ENCODE measurements at regions not wholly inside any gene's neighbourhood (a gene's known extent, or its start where the extent isn't known, plus 50 kb on each side); places are given as distances from the start of the nearest gene placed in this dataset.

DNA sequence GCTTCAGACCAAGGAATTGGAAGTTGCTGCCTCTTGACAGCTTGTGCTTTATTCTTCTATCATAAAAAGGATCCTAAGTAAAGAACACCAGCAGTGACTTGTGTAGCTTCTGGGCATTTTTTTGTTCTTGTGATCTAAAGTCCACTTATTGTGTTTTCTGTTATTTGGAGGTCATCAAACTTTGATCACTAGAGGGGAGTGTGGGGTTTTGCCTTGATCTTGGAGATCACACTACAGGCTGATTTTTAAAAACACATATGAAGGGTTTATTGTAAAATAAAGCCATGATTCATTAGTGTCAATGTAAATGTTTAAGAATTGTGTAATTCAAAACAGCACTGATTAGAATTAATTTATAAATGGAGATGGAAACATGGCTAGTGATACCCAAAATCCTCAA lies 328.7 kb upstream of the EDNRB start:
- Histone ChIP-seq H3K36me3 (ENCODE audit: control insufficient read depth, insufficient read depth, low read length) (no peaks in the 10 kb centered on the region), H3K4me1 (no peaks in the 10 kb centered on the region), H3K27me3 (replicated peaks; ENCODE audit: control insufficient read depth, insufficient read depth, low read length) (no peaks in the 10 kb centered on the region; the same call in 1 of the 2 replicates), H3K9me3 (no peaks in the 10 kb centered on the region), H3K4me3 (ENCODE audit: low read depth, low read length) (no peak overlapping the region)
- no peaks in the 10 kb centered on the region for H3K36me3 Mint-ChIP-seq (ENCODE audit: insufficient read depth, unreplicated experiment)
- H3K4me1 Mint-ChIP-seq (ENCODE audit: low read depth, unreplicated experiment): no peaks in the 10 kb centered on the region
- intact Hi-C loops (cut with micrococcal nuclease; ENCODE audit: unreplicated experiment): loop anchor here (1.0 to 10.0 kb wide), 2 partner anchors 357 to 442 kb away; partner anchors contain the start of gene POU4F1
- H3K9me3 Mint-ChIP-seq (ENCODE audit: unreplicated experiment): no peaks in the 10 kb centered on the region
- TF ChIP-seq, protein P1, sequence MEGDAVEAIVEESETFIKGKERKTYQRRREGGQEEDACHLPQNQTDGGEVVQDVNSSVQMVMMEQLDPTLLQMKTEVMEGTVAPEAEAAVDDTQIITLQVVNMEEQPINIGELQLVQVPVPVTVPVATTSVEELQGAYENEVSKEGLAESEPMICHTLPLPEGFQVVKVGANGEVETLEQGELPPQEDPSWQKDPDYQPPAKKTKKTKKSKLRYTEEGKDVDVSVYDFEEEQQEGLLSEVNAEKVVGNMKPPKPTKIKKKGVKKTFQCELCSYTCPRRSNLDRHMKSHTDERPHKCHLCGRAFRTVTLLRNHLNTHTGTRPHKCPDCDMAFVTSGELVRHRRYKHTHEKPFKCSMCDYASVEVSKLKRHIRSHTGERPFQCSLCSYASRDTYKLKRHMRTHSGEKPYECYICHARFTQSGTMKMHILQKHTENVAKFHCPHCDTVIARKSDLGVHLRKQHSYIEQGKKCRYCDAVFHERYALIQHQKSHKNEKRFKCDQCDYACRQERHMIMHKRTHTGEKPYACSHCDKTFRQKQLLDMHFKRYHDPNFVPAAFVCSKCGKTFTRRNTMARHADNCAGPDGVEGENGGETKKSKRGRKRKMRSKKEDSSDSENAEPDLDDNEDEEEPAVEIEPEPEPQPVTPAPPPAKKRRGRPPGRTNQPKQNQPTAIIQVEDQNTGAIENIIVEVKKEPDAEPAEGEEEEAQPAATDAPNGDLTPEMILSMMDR (IDR thresholded peaks at IDR 0.05; ENCODE audit: insufficient read depth in 1 of 2, low read depth in 1 of 2, low read length in 1 of 2, severe bottlenecking in 1 of 2, unreplicated experiment in 1 of 2): peak in 1 of 2 experiments; percentile 18
- H3K27me3 Mint-ChIP-seq (ENCODE audit: insufficient read depth, unreplicated experiment): peaks cover 3% of the 10 kb centered on the region
- H3K27ac Mint-ChIP-seq (ENCODE audit: unreplicated experiment): no peak overlapping the region
- ChIA-PET CTCF (no interaction called here), POLR2A (no interaction called here)
- H3K4me3 Mint-ChIP-seq (ENCODE audit: unreplicated experiment): no peak overlapping the region
- no peak for DNase-seq
- no TSS peak for BruUV-seq (replicated peaks)

DNA sequence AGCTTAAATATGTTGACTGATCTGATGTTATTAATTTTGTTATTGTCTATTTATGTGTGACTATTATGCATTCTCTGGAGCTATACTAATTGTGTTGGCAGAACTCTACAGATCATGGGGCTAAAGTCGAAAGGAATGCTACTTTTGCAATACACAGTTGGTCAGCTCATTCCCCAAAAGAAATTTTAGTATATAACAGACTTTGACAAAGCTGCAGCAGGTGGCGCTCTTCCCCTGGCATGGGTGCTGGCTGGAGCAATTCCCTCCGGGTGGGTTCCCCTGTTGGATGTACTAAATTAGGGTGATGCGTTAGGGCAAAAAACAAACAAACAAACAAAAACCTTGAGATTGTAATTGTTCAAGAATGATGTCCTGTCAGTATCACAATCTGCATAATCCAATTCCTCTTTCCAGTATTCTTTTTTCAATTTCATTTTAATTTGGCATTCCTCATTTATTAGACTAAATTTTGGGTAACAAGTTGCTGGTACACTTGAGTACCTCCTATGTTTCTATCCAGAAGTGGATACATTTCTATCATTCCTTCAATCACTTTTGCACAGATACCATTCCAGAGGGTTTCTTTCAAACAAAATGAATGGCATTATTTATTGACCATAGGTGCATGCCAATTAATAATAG lies 322.8 kb upstream of the EDNRB start:
- Mint-ChIP-seq H3K27ac (ENCODE audit: unreplicated experiment) (no peak overlapping the region), H3K27me3 (ENCODE audit: insufficient read depth, unreplicated experiment) (peaks cover 3% of the 10 kb centered on the region), H3K9me3 (ENCODE audit: unreplicated experiment) (no peaks in the 10 kb centered on the region), H3K4me1 (ENCODE audit: low read depth, unreplicated experiment) (peaks cover 7% of the 10 kb centered on the region), H3K4me3 (ENCODE audit: unreplicated experiment) (no peak overlapping the region), H3K36me3 (ENCODE audit: insufficient read depth, unreplicated experiment) (no peaks in the 10 kb centered on the region)
- no peaks in the 10 kb centered on the region for H3K27me3 ChIP-seq (replicated peaks; ENCODE audit: control insufficient read depth, insufficient read depth, low read length)
- ChIA-PET POLR2A (no interaction called here), CTCF (interaction anchor here (0.6 to 1.4 kb wide), 9 partner anchors 9 to 737 kb away, joined by 3 to 13 read pairs (median 4); partner anchors contain the start of gene POU4F1)
- TF ChIP-seq, protein P1 (IDR thresholded peaks at IDR 0.05; ENCODE audit: insufficient read depth in 1 of 2, low read depth in 1 of 2, low read length in 1 of 2, severe bottlenecking in 1 of 2, unreplicated experiment in 1 of 2): peak; percentile 80 to 86
- peak; percentile 41 to 56 for DNase-seq
- no peaks in the 10 kb centered on the region for H3K4me1 ChIP-seq
- H3K36me3 ChIP-seq (ENCODE audit: control insufficient read depth, insufficient read depth, low read length): no peaks in the 10 kb centered on the region
- BruUV-seq (replicated peaks): no TSS peak
- H3K4me3 ChIP-seq (ENCODE audit: low read depth, low read length): no peak overlapping the region
- H3K9me3 ChIP-seq: no peaks in the 10 kb centered on the region
- intact Hi-C loops (cut with micrococcal nuclease; ENCODE audit: unreplicated experiment): loop anchor here (1.0 to 10.0 kb wide), 5 partner anchors 56 to 737 kb away; partner anchors contain the start of gene POU4F1

DNA sequence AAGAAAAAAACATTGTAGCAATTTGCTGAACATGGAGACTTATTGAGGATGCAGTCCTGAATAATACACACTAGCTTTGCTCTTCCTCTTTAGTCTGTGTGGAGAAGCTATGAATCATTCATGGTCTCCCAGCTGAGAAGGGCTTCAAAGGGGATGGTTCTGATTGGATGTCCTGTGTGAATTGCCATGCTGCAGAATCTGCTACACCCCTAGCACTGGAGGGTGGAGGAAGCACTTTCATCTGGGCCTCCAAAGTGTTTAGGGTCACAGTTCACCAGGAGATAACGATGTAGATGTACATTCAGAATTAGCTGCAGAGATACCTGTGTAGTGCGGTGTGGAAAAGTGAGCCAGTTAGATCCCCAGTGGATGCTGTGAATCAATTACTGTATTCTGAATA lies 321.1 kb upstream of the EDNRB start:
- Mint-ChIP-seq H3K4me3 (ENCODE audit: unreplicated experiment) (no peak overlapping the region), H3K27me3 (ENCODE audit: insufficient read depth, unreplicated experiment) (peaks cover 3% of the 10 kb centered on the region), H3K27ac (ENCODE audit: unreplicated experiment) (no peak overlapping the region), H3K36me3 (ENCODE audit: insufficient read depth, unreplicated experiment) (no peaks in the 10 kb centered on the region), H3K9me3 (ENCODE audit: unreplicated experiment) (no peaks in the 10 kb centered on the region), H3K4me1 (ENCODE audit: low read depth, unreplicated experiment) (peaks cover 7% of the 10 kb centered on the region)
- Histone ChIP-seq H3K27me3 (replicated peaks; ENCODE audit: control insufficient read depth, insufficient read depth, low read length) (no peaks in the 10 kb centered on the region), H3K36me3 (ENCODE audit: control insufficient read depth, insufficient read depth, low read length) (no peaks in the 10 kb centered on the region), H3K4me1 (no peaks in the 10 kb centered on the region), H3K9me3 (no peaks in the 10 kb centered on the region), H3K4me3 (ENCODE audit: low read depth, low read length) (no peak overlapping the region)
- intact Hi-C loops (cut with micrococcal nuclease; ENCODE audit: unreplicated experiment): loop anchor here (10.0 kb wide), 1 partner anchor 365 kb away; the partner anchor contains the start of gene POU4F1
- peak; percentile 17 to 51 for DNase-seq
- TF ChIP-seq, protein P1 (IDR thresholded peaks at IDR 0.05; ENCODE audit: insufficient read depth in 1 of 2, low read depth in 1 of 2, low read length in 1 of 2, severe bottlenecking in 1 of 2, unreplicated experiment in 1 of 2): no peak
- CTCF ChIA-PET: interaction anchor here (1.5 kb wide), 1 partner anchor 102 kb away, joined by 5 read pairs; no protein-coding TSS in a partner anchor
- POLR2A ChIA-PET: no interaction called here
- BruUV-seq (replicated peaks): no TSS peak
